ENCODE measurements at regions not wholly inside any gene's neighbourhood (a gene's known extent, or its start where the extent isn't known, plus 50 kb on each side); places are given as distances from the start of the nearest gene placed in this dataset.

GRCh38 chr6:16907991-16908390, 146.7 kb upstream of the ATXN1 start:
- DNase-seq = no peak
- TF ChIP-seq IRF3 (IDR thresholded peaks at IDR 0.05; ENCODE audit: low read depth, low read length) (no peak), USF1 (IDR thresholded peaks at IDR 0.05; ENCODE audit: borderline replicate concordance, low read depth) (no peak)
- Histone ChIP-seq H3K9me2 (no peaks in the 10 kb centered on the region), H3K79me2 (ENCODE audit: insufficient read depth) (no peaks in the 10 kb centered on the region), H4K20me1 (ENCODE audit: insufficient read depth) (no peaks in the 10 kb centered on the region), H3K4me1 (ENCODE audit: control insufficient read depth in 1 of 2, insufficient read depth in 2 of 2, low read depth in 1 of 2, low read length in 1 of 2) (peaks cover under 1 to 21% of the 10 kb centered on the region in 2 experiments; a peak in 3 of 4 replicates), H3K9me3 (no peaks in the 10 kb centered on the region), H3F3A (replicated peaks; ENCODE audit: insufficient read depth) (peaks cover 35% of the 10 kb centered on the region), H3K9ac (no peak overlapping the region), H2AFZ (ENCODE audit: low read depth) (no peak overlapping the region), H3K27me3 (ENCODE audit: insufficient read depth) (no peaks in the 10 kb centered on the region), H3K4me2 (no peak overlapping the region), H3K4me3 (ENCODE audit: low read depth in 2 of 2, low read length in 1 of 2) (no peak overlapping the region), H3K27ac (ENCODE audit: low read depth in 2 of 2, low read length in 1 of 2) (no peak overlapping the region), H3K36me3 (replicated peaks in 1 of 2; ENCODE audit: control insufficient read depth in 1 of 2, insufficient read depth in 2 of 2, low read length in 1 of 2) (no peaks in the 10 kb centered on the region)
- 93% methylated on average over 1 of the region's 1 CpG for WGBS (ENCODE audit: low lambda C conversion rate)
- POLR2A ChIA-PET = no interaction called here
- CTCF ChIA-PET = interaction anchor here (2.1 kb wide), 1 partner anchor 57 kb away, joined by 6 read pairs; no protein-coding TSS in a partner anchor

GRCh38 chr6:16904957-16905356, 143.7 kb upstream of the ATXN1 start:
- CTCF ChIA-PET = interaction anchor here (0.6 kb wide), 1 partner anchor 8 kb away, joined by 3 read pairs; no protein-coding TSS in a partner anchor
- Histone ChIP-seq H3K4me2 (no peak overlapping the region), H4K20me1 (ENCODE audit: insufficient read depth) (no peaks in the 10 kb centered on the region), H3F3A (replicated peaks; ENCODE audit: insufficient read depth) (peaks cover 33% of the 10 kb centered on the region), H3K27ac (ENCODE audit: low read depth in 2 of 2, low read length in 1 of 2) (no peak overlapping the region), H3K4me1 (ENCODE audit: control insufficient read depth in 1 of 2, insufficient read depth in 2 of 2, low read depth in 1 of 2, low read length in 1 of 2) (peaks cover 9 to 25% of the 10 kb centered on the region in 2 experiments; a peak in 3 of 4 replicates), H3K9me3 (no peaks in the 10 kb centered on the region), H3K36me3 (replicated peaks in 1 of 2; ENCODE audit: control insufficient read depth in 1 of 2, insufficient read depth in 2 of 2, low read length in 1 of 2) (no peaks in the 10 kb centered on the region), H3K4me3 (ENCODE audit: low read depth in 2 of 2, low read length in 1 of 2) (no peak overlapping the region), H3K9me2 (no peaks in the 10 kb centered on the region), H3K9ac (no peak overlapping the region), H2AFZ (ENCODE audit: low read depth) (no peak overlapping the region), H3K79me2 (ENCODE audit: insufficient read depth) (no peaks in the 10 kb centered on the region), H3K27me3 (ENCODE audit: insufficient read depth) (no peaks in the 10 kb centered on the region)
- TF ChIP-seq YY1 (IDR thresholded peaks at IDR 0.05; ENCODE audit: low read depth) (no peak), MEF2A (IDR thresholded peaks at IDR 0.05; ENCODE audit: borderline replicate concordance, low read depth) (no peak), NFIC (IDR thresholded peaks at IDR 0.05; ENCODE audit: borderline replicate concordance) (no peak), JUND (IDR thresholded peaks at IDR 0.05) (no peak), PBX3 (IDR thresholded peaks at IDR 0.05) (no peak), SIN3A (IDR thresholded peaks at IDR 0.05; ENCODE audit: borderline replicate concordance, low read depth, low read length) (no peak), FOSL2 (IDR thresholded peaks at IDR 0.05; ENCODE audit: borderline replicate concordance, low read depth) (no peak), FOXM1 (IDR thresholded peaks at IDR 0.05; ENCODE audit: low read depth) (no peak), ELF1 (IDR thresholded peaks at IDR 0.05) (no peak), CHD2 (IDR thresholded peaks at IDR 0.05; ENCODE audit: low read length, partially characterized antibody) (no peak), USF2 (IDR thresholded peaks at IDR 0.05; ENCODE audit: borderline replicate concordance, low read depth, low read length) (no peak), RFX5 (IDR thresholded peaks at IDR 0.05; ENCODE audit: low read length) (no peak), SMC3 (IDR thresholded peaks at IDR 0.05; ENCODE audit: low read depth, low read length) (no peak), RXRA (IDR thresholded peaks at IDR 0.05; ENCODE audit: borderline replicate concordance, low read depth) (no peak), CTCF (IDR thresholded peaks at IDR 0.05) (no peak)
- DNase-seq = no peak
- POLR2A ChIA-PET = no interaction called here
- WGBS (ENCODE audit: low lambda C conversion rate) = 84% methylated on average over 6 of the region's 6 CpGs
